ENCODE measurements at regions not wholly inside any gene's neighbourhood (a gene's known extent, or its start where the extent isn't known, plus 50 kb on each side); places are given as distances from the start of the nearest gene placed in this dataset.
"Not testable (repeated sequence)": the region's sequence is repeated elsewhere in the genome, so short reads cannot be mapped to it uniquely, and the experiment has no call there.

- no peak for DNase-seq
Observed at GRCh38 chr2:175400975-175401374, 219.5 kb upstream of the ATP5MC3 start.

DNA sequence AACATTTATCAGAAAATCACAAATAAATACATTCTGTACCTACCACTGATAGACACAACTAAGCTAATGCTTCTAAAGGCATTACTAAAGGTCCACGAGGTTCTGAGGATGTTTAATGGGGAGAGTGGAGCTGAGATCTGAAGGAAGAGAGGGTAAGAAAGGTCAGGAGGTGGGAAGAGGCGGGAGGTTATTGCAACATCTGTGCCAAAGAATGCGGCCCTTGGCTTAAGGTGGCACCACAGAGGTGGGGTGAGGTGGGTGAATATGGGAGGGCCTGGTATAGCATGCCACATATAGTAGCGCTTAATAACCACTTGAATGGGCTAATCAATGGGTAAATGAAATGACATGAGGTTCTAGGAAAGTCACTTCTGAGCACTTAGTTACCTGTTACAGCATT lies 217.8 kb upstream of the ATP5MC3 start:
- DNase-seq: no peak

- no peak for DNase-seq
Observed at GRCh38 chr2:175398848-175399247, 217.3 kb upstream of the ATP5MC3 start.

DNA sequence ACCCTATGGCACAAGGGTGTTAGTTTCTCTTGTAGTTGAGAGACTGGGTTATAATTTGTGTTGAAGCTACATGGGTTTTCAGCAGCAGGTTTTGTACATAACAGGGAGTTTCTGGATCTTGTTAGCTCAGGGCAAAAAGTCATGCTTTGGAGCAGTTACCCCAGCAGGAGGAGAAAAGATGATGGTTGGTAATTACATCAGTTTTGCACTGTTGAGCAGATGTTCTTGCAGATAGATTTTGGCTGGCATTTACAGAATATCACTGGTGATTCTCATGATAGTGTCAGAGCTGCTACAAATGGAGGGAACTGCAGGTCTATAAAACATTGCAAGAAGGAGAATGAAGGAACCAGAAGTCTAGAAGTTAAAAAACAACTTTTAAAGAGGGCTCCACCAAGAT lies 215.2 kb upstream of the ATP5MC3 start:
- DNase-seq: no peak

DNA sequence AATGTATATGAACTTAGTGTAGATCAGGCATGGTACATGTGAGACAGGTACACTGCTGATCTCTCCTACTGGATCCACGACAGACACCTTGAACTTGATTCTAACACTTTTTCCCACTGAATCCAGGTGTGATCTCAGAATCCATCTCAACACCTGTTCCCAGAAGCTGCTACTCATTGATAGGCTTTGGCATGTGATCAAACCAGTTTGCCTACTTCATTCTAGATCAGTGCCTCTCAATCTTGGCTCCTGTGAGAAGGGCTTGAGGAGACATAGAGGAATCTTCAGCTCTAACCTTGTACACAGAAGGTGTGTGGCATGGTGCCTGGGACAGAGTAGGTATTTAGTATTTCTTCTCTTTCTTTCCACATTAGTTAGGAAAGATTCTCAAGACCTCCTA lies 212.3 kb upstream of the ATP5MC3 start:
- DNase-seq: no peak

GRCh38 chr2:175383286-175383685 lies 201.8 kb upstream of the ATP5MC3 start:
- DNase-seq: no peak

- DNase-seq: no peak
Observed at GRCh38 chr2:175373729-175374128, 192.2 kb upstream of the ATP5MC3 start.

DNA sequence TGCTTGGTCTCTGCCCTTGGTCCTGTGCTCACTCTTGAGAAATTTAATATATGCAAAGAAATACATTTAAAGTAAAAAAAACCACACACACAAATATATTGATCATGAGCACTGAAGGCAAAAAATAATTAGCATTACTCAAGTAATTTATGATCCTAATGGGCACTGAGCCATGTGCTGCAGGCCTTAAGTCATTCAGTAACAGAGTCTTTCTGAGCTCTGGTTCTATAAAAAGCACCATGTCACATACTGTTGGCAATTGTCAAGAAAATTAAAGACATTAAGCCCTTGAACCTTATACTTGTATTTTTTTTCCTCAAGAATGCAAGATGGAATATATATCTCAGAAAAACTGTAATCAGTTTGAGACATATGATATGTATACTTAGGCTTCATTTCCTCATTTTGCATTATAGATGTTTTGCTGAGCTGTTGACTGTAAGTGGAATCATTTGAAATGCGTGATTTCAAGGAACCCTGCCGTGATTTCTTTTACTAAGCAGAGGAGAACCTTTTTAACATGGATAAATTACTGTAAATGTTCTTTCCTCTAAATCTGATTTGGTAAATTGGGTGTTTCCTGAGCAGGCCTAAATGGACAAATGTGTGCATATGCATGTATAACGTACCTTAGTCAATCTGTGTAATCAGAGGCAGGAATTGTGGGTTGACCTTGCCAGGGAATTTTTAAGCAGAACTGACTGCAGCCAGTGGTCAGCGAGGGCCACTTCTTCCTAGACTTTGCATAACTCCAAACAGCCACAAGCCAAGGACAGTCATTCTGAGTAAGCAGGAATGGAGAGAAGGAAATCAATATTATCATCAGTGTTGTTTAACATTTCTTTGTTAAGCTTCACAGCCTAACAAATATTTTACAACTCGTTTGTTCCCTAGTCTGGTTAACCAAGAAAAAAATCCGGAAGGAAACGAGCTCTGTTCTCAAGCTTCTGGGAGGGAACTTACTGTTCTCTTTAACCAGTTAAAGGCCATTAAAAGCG lies 191.5 kb upstream of the ATP5MC3 start:
- no peak for DNase-seq

- no peak for DNase-seq
Observed at GRCh38 chr2:175371378-175371777, 189.9 kb upstream of the ATP5MC3 start.

DNA sequence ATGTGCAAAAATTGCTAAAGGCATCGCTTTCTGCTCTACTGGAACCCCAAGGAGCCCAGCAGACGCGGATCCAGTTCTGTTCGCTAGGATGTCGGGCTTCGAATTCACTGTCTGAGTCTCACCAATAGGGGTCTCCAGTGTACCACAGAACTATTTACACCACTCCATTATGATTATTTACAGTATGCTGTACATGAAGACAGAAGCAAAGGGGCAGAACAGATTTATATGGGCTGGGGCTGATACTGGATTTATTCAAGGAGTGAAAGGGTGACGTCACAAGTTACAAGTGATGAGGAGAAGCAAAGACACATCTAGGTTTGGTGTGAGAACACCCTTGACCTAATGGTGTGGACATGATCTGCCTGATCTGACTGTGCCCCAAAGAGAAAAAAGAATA lies 185.3 kb upstream of the ATP5MC3 start:
- peak in 1 of 2 donors; percentile 41 for DNase-seq

DNA sequence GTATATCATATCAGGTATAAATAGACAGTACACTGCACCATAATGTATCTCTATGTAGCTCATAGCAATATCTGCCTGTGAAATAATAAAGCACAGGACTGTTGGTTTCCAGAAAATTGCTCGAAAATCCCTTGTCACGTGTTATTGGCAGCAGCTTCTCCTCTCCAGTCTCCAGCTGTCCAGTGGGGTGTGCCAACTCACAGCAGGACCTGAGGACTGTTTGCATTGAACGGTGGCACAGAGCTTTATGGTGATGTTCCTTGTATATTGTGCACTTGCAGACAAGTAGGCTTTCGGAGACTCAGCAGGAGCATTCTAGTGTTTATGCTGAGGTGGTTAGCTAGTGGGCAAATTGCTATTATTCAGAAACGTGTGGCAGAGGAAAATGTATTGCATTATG lies 182.2 kb upstream of the ATP5MC3 start:
- DNase-seq: no peak

- DNase-seq: no peak
Observed at GRCh38 chr2:175362331-175362730, 180.8 kb upstream of the ATP5MC3 start.

- DNase-seq: no peak
Observed at GRCh38 chr2:175359710-175360109, 178.2 kb upstream of the ATP5MC3 start.

- DNase-seq: no peak
Observed at GRCh38 chr2:175356901-175357300, 175.4 kb upstream of the ATP5MC3 start.

- DNase-seq: no peak
Observed at GRCh38 chr2:175355246-175355645, 173.7 kb upstream of the ATP5MC3 start.

- no peak for DNase-seq
Observed at GRCh38 chr2:175353275-175353674, 171.8 kb upstream of the ATP5MC3 start.

GRCh38 chr2:175351512-175351911 lies 170.0 kb upstream of the ATP5MC3 start:
- DNase-seq: no peak

DNA sequence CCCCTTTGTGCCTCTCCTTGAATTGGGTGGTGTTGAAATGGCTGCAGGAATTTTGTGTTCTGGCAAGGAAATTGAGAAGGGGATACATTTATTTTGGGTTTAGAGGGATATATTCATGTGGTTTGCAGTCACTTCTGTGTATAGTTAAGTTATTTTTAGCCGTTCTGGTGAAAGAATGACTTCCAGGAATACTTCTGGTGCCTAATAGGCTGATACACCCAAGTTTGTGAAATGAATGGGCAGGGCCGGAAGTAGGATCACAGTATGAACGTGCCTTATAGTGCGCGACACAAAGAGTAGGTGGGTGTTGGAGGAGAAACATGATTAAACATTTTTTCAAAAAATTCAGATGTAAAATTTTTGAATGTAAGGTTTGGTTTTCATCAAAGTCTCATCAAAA lies 168.6 kb upstream of the ATP5MC3 start:
- no peak for DNase-seq

GRCh38 chr2:175342085-175342484 lies 160.6 kb upstream of the ATP5MC3 start:
- no peak for DNase-seq

- no peak for DNase-seq
Observed at GRCh38 chr2:175330195-175330594, 148.7 kb upstream of the ATP5MC3 start.

DNA sequence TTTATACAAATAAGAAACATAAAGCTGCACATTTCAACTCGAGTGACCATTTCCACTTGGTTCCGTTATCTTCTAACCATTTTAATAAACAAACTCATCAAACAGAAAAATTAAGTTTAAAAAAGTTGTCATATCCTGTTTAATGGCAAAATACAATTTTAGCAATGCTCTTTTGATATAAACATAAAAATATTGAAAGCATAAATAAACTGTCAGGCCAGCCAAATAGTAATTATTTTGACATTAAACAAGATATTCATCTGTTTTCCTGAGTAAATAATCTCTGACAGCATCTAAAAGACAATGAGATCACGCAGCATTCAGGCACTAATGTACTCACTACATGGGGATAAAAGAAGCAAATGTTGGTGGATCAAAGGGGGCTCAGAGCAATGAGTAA lies 145.3 kb upstream of the ATP5MC3 start:
- DNase-seq: no peak

DNA sequence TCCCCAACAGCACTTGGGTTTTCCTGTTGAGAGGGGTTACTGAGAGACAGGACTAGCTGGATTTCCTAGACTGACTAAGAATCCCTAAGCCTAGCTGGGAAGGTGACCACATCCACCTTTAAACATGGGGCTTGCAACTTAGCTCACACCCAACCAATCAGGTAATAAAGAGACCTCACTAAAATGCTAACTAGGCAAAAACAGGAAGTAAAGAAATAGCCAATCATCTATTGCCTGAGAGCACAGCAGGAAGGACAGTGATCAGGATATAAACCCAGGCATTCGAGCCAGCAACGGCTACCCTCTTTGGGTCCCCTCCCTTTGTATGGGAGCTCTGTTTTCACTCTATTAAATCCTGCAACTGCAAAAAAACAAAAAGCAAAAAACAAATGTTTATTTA lies 144.7 kb upstream of the ATP5MC3 start:
- not testable (repeated sequence) for DNase-seq

DNA sequence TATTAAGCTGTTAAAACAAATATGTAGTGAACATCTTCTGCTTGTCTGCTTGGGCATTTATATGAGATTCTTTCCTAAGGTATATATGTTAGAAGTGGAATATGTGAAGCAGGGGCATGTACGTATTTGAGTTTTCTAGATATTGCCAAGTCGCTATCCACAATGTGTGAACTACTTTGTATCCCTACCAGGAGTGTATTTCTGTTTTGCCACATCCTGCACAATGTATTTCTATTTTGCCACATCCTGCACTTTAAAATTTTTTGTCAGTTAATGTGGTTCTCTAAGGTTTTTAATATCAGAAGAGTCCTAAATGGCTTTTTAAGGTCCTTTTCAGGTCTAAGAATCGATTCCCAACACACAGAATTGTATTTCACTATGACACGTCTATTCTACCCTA lies 141.7 kb upstream of the ATP5MC3 start:
- DNase-seq: no peak

DNA sequence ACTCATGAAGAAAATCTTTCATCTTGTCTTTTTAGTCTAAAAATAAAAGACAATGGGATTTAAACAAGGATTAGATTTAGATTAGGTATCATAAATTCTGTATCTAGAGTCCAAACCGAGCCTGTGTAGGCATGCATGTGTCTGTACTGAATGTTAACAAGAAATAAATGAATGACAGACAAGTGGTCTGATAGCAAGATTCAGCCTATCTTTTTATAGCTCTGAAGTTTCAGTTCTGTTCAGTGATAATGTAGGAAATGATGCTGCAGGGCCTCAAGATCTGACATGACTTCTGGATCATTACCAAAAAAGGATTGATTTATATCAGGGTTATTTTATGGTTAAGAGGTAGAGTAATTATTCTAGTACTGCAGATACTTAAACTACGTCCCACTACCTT lies 137.0 kb upstream of the ATP5MC3 start:
- DNase-seq: no peak

DNA sequence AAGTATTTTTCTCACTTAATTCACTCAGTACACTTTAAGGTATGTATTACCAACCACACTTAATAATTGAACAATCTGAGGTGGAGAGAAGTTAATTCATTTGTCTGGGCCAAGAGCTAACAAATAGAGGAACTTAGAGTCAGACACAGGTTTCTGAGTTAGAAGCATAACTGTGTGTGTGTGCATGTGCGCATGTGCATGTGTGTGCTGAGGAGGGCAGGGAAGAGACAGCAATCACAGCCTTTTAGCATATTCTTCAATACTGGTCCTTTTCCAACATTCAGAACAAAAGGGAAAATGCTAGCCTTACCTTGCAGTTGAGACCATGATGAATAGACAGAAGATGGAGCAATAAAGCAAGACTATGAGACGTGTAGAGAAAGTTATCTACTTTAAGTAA lies 136.2 kb upstream of the ATP5MC3 start:
- DNase-seq: no peak

Data from hippocampal formation (tissue), 2 donors.